Right kidney (tissue), 1 donor: ENCODE measurements at regions not wholly inside any gene's neighbourhood (a gene's known extent, or its start where the extent isn't known, plus 50 kb on each side); places are given as distances from the start of the nearest gene placed in this dataset.

Experiments used
- DNase-seq: peaks from one replicate; pipeline ENCODE4 v3.0.0-alpha.2; 2016

- no peak for DNase-seq
Observed at GRCh38 chrX:45264865-45265264, 64.2 kb upstream of the DIPK2B start.

GRCh38 chrX:45261471-45261870, 60.8 kb upstream of the DIPK2B start:
- DNase-seq = no peak

- no peak for DNase-seq
Observed at GRCh38 chrX:45261005-45261404, 60.3 kb upstream of the DIPK2B start.

- DNase-seq = no peak
Observed at GRCh38 chrX:45258731-45259402, 58.2 kb upstream of the DIPK2B start.
